B cell (primary cell): ENCODE measurements at regions not wholly inside any gene's neighbourhood (a gene's known extent, or its start where the extent isn't known, plus 50 kb on each side); places are given as distances from the start of the nearest gene placed in this dataset.

Source experiments
- ATAC-seq: fragments of 200-7000 bp; cut with Tn5 transposase; one replicate; pipeline ENCODE4 v1.10.0; 2021; ENCODE audit warnings: low read depth, mild to moderate bottlenecking, moderate number of reproducible peaks, moderate library complexity
- CTCF ChIA-PET: fragments of 350-600 bp; sonication (Branson Sonifier 250); formaldehyde crosslinking; loops from one replicate; lab custom pipeline; 2021; ENCODE audit warnings: antibody characterized with exemption, inconsistent platforms; lab: Charles Lee
- POLR2A ChIA-PET: fragments of 350-600 bp; sonication (Branson Sonifier 250); formaldehyde crosslinking; loops from one replicate; lab custom pipeline; 2021; ENCODE audit warnings: antibody characterized with exemption; lab: Charles Lee
- DNase-seq: peaks from one replicate; pipeline ENCODE4 v3.0.0; 2013
- H2AFZ ChIP-seq: 2 replicates; pipeline ENCODE4 v1.6.1; 2012; ENCODE audit warnings: mild to moderate bottlenecking, low read depth, low read length; ENCODE audit not compliant: insufficient read depth, poor library complexity, severe bottlenecking
- H3K27ac ChIP-seq, 2 donors: 1 replicate in 1 of 2; 2 replicates in 1 of 2; pipeline ENCODE4 v1.5.1; 2012 to 2013; ENCODE audit warnings: low read length in 2 of 2, mild to moderate bottlenecking in 2 of 2, moderate library complexity in 1 of 2
- H3K27me3 ChIP-seq, 4 experiments: fragments of 200-600 bp in 1 of 4; sonication (generic) in 1 of 4; replicated peaks in 1 of 4; 1 replicate in 2 of 4; 2 replicates in 2 of 4; pipeline versions ENCODE4 v1.6.1 to v1.7.0; 2013 to 2016; ENCODE audit warnings: low read length in 3 of 4, mild to moderate bottlenecking in 2 of 4, mixed read lengths in 1 of 4, moderate library complexity in 1 of 4; ENCODE audit not compliant: insufficient read depth in 4 of 4, control insufficient read depth in 3 of 4; ENCODE audit errors: control extremely low read depth in 1 of 4
- H3K36me3 ChIP-seq, 2 experiments: replicated peaks in 1 of 2; 1 replicate in 1 of 2; 2 replicates in 1 of 2; pipeline versions ENCODE4 v1.6.1 to v1.7.1; 2013; ENCODE audit warnings: low read length in 1 of 2; ENCODE audit not compliant: insufficient read depth in 2 of 2, control insufficient read depth in 1 of 2; ENCODE audit errors: control extremely low read depth in 1 of 2, extremely low read depth in 1 of 2
- H3K4me1 ChIP-seq, 2 donors: fragments of 200-600 bp in 1 of 2; sonication (generic) in 1 of 2; 1 replicate in 1 of 2; 2 replicates in 1 of 2; pipeline versions ENCODE4 v1.5.1 to v1.6.1; 2013 to 2017; ENCODE audit warnings: low read length in 2 of 2; ENCODE audit not compliant: control insufficient read depth in 2 of 2, insufficient read depth in 2 of 2
- H3K4me2 ChIP-seq: replicated peaks from 2 replicates; pipeline ENCODE3; 2012; ENCODE audit warnings: mild to moderate bottlenecking, low read depth, low read length; ENCODE audit not compliant: poor library complexity, severe bottlenecking
- H3K4me3 ChIP-seq, 5 experiments: fragments of 200-600 bp in 1 of 5; sonication (generic) in 1 of 5; 1 replicate in 3 of 5; 2 replicates in 2 of 5; pipeline versions ENCODE4 v1.5.1 to v1.7.0; 2011 to 2016; ENCODE audit warnings: low read length in 4 of 5, mild to moderate bottlenecking in 4 of 5, low read depth in 2 of 5, control low read depth in 1 of 5, moderate library complexity in 1 of 5; ENCODE audit not compliant: insufficient read depth in 1 of 5; ENCODE audit errors: control extremely low read depth in 1 of 5, extremely low read depth in 1 of 5
- H3K79me2 ChIP-seq: fragments of 200-600 bp; sonication (generic); one replicate; pipeline ENCODE4 v1.6.0; 2016; ENCODE audit warnings: low read length; ENCODE audit not compliant: control insufficient read depth, insufficient read depth
- H3K9ac ChIP-seq: fragments of 200-600 bp; sonication (generic); 2 replicates; pipeline ENCODE4 v1.6.1; 2017; ENCODE audit warnings: mild to moderate bottlenecking, low read length, moderate library complexity
- H3K9me3 ChIP-seq, 3 donors: one replicate each; pipeline versions ENCODE4 v1.6.1 to v1.7.1; 2013; ENCODE audit warnings: low read length in 2 of 3; ENCODE audit not compliant: control insufficient read depth in 2 of 3, insufficient read depth in 1 of 3; ENCODE audit errors: control extremely low read depth in 1 of 3
- H4K20me1 ChIP-seq: 2 replicates; pipeline ENCODE4 v1.6.0; 2012; ENCODE audit warnings: mild to moderate bottlenecking, low read length; ENCODE audit not compliant: insufficient read depth, control insufficient read depth, poor library complexity, severe bottlenecking
- H3K27ac Mint-ChIP-seq: one replicate; pipeline ENCODE4 v1.8.0; 2021; ENCODE audit warnings: mixed read lengths
- H3K27me3 Mint-ChIP-seq: one replicate; pipeline ENCODE4 v1.8.0; 2021; ENCODE audit warnings: mixed read lengths
- H3K4me1 Mint-ChIP-seq: one replicate; pipeline ENCODE4 v1.8.0; 2021; ENCODE audit warnings: mixed read lengths
- H3K4me3 Mint-ChIP-seq: one replicate; pipeline ENCODE4 v1.8.0; 2021; ENCODE audit warnings: mixed read lengths
- H3K9me3 Mint-ChIP-seq: one replicate; pipeline ENCODE4 v1.8.0; 2022; ENCODE audit warnings: mixed read lengths; ENCODE audit not compliant: insufficient read depth
- EZH2 ChIP-seq: IDR thresholded peaks from 2 replicates; pipeline ENCODE4 v1.6.1; 2012; ENCODE audit warnings: borderline replicate concordance, low read depth, mild to moderate bottlenecking, moderate library complexity, low read length; ENCODE audit not compliant: insufficient read depth, poor library complexity, severe bottlenecking
- WGBS: methylation state at CpG from one replicate; pipeline ENCODE4 v1.1.5; 2013; ENCODE audit warnings: missing lambda C conversion rate; ENCODE audit not compliant: insufficient coverage; 5-methylcytosine and 5-hydroxymethylcytosine counted together
- intact Hi-C: fragments of 100-400 bp; cut with micrococcal nuclease; formaldehyde crosslinking; loops from one replicate; pipeline ENCODE4 v1.10.0; 2022
- TF ChIP-seq, protein P1 (sequence below): fragments of 200-600 bp; IDR thresholded peaks from one replicate; pipeline ENCODE4 v1.8.0; 2022; ENCODE audit warnings: antibody characterized with exemption, mild to moderate bottlenecking

DNA sequence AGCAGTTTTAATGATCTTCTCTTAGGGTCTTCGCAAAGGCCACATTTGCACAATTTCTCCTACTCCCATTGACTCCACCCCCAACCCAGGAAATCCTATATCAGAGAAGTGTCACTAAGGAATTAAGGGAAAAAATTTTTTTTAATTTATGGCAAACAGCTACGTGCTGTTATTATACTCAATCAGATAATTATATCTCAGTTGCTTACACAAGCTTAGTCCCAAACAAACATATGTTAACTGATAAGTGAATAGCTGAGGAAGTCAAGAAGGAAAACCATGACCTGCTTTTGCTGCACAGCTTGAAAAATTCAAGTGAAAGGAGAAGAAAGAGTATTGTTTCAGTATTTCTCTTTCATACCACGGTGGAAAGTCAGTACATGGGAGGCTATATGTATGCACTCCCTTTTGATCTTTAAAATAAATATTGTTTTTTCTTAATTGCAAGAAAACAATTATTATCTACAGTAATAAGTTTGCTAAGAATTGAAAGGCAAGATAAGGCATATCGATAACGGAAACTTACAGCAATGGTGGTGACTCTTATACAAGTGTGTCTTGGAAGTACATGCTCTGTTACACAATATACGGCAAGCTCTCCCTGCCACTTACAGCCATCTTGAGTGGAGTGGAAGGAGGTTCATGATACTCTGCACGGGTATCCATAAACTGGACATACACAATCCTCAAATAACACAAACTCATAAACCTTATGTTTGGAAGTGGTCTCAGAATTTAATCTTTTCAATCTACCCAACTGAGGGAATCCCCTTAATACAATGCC is 167.9 kb upstream of the FREM1 start:
- Mint-ChIP-seq H3K27ac (no peak overlapping the region), H3K27me3 (no peaks in the 10 kb centered on the region), H3K4me3 (no peak overlapping the region), H3K4me1 (no peaks in the 10 kb centered on the region), H3K9me3 (peaks cover 4% of the 10 kb centered on the region)
- CTCF ChIA-PET, result interaction anchor here (0.6 kb wide), 1 partner anchor 132 kb away, joined by 3 read pairs; no protein-coding TSS in a partner anchor
- no peak overlapping the region for H3K4me3 ChIP-seq
- no peak overlapping the region for H2AFZ ChIP-seq
- no peaks in the 10 kb centered on the region for H3K4me1 ChIP-seq
- peaks cover 0 to 3% (median 0%) of the 10 kb centered on the region in 4 experiments for H3K27me3 ChIP-seq
- TF ChIP-seq, protein P1, sequence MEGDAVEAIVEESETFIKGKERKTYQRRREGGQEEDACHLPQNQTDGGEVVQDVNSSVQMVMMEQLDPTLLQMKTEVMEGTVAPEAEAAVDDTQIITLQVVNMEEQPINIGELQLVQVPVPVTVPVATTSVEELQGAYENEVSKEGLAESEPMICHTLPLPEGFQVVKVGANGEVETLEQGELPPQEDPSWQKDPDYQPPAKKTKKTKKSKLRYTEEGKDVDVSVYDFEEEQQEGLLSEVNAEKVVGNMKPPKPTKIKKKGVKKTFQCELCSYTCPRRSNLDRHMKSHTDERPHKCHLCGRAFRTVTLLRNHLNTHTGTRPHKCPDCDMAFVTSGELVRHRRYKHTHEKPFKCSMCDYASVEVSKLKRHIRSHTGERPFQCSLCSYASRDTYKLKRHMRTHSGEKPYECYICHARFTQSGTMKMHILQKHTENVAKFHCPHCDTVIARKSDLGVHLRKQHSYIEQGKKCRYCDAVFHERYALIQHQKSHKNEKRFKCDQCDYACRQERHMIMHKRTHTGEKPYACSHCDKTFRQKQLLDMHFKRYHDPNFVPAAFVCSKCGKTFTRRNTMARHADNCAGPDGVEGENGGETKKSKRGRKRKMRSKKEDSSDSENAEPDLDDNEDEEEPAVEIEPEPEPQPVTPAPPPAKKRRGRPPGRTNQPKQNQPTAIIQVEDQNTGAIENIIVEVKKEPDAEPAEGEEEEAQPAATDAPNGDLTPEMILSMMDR, result no peak
- TF ChIP-seq EZH2, result no peak
- no peaks in the 10 kb centered on the region for H3K79me2 ChIP-seq
- WGBS, result no CpG with 5 or more reads among the region's 7 CpGs
- H3K27ac ChIP-seq, result no peak overlapping the region
- no peak overlapping the region for H3K9ac ChIP-seq
- no peaks in the 10 kb centered on the region for H4K20me1 ChIP-seq
- intact Hi-C loops, result no loop called here
- POLR2A ChIA-PET, result no interaction called here
- ATAC-seq, result no peak
- H3K36me3 ChIP-seq, result no peaks in the 10 kb centered on the region
- H3K9me3 ChIP-seq, result no peaks in the 10 kb centered on the region
- H3K4me2 ChIP-seq, result no peak overlapping the region
- no peak for DNase-seq

DNA sequence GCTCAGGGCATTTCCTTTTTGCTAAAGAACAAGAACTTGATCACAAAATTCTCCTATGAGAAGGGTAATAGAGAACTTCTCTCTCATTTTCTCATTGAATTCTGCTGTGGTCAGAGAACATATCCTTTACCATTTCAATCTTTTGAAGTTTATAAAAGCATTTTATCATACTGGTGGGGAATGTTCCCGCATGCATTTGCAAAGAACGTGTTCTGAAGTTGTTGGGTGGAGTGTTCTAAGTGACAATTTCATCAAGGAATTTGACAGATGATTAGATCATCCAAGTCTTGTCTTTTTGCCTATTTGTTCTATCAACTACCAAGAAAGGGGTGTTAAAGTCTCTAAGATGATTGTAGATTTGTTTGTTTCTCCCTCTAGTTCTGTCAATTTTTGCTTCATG is 163.4 kb upstream of the FREM1 start:
- Histone ChIP-seq H3K9ac (no peak overlapping the region), H3K9me3 (peaks cover 0 to 3% (median 0%) of the 10 kb centered on the region in 3 donors), H3K4me3 (no peak overlapping the region), H3K79me2 (no peaks in the 10 kb centered on the region), H3K27ac (no peak overlapping the region), H3K36me3 (no peaks in the 10 kb centered on the region), H3K4me2 (no peak overlapping the region), H4K20me1 (no peaks in the 10 kb centered on the region), H3K27me3 (peaks cover 0 to 3% (median 0%) of the 10 kb centered on the region in 4 experiments), H3K4me1 (no peaks in the 10 kb centered on the region), H2AFZ (no peak overlapping the region)
- H3K27me3 Mint-ChIP-seq, result peaks cover 3% of the 10 kb centered on the region
- no CpG with 5 or more reads among the region's 2 CpGs for WGBS
- intact Hi-C loops, result no loop called here
- ChIA-PET CTCF (no interaction called here), POLR2A (no interaction called here)
- H3K27ac Mint-ChIP-seq, result no peak overlapping the region
- TF ChIP-seq EZH2, result no peak
- TF ChIP-seq, protein P1, result no peak
- peaks cover 2% of the 10 kb centered on the region for H3K9me3 Mint-ChIP-seq
- H3K4me1 Mint-ChIP-seq, result no peaks in the 10 kb centered on the region
- DNase-seq (no peak), ATAC-seq (no peak)
- H3K4me3 Mint-ChIP-seq, result no peak overlapping the region
